GM12891 (cell line): ENCODE measurements at regions not wholly inside any gene's neighbourhood (a gene's known extent, or its start where the extent isn't known, plus 50 kb on each side); places are given as distances from the start of the nearest gene placed in this dataset.
"Not testable (repeated sequence)": the region's sequence is repeated elsewhere in the genome, so short reads cannot be mapped to it uniquely, and the experiment has no call there.

Experiments used
- DNase-seq: peaks from one replicate; pipeline ENCODE4 v3.0.0; 2011; ENCODE audit warnings: low spot score; ENCODE audit not compliant: insufficient read length
- FAIRE-seq: peaks from 2 replicates; lab custom pipeline; 2011; peaks lifted over from hg19 to GRCh38; lab: Jason Lieb, UNC
- PAX5 ChIP-seq: IDR thresholded peaks from 2 replicates; pipeline ENCODE4 v1.6.1; 2011; ENCODE audit warnings: low read length, moderate library complexity, mild to moderate bottlenecking; ENCODE audit not compliant: insufficient read depth, severe bottlenecking
- POLR2A ChIP-seq: IDR thresholded peaks from 2 replicates; pipeline ENCODE4 v1.6.1; 2011; ENCODE audit warnings: low read depth, low read length, control low read depth
- POLR2AphosphoS5 ChIP-seq: IDR thresholded peaks from 2 replicates; pipeline ENCODE4 v1.6.1; 2011; ENCODE audit warnings: low read depth, low read length, control low read depth
- POU2F2 ChIP-seq: IDR thresholded peaks from 2 replicates; pipeline ENCODE4 v1.6.1; 2011; ENCODE audit warnings: low read depth, mild to moderate bottlenecking, control low read depth, low read length, moderate library complexity
- SPI1 ChIP-seq: IDR thresholded peaks from 2 replicates; pipeline ENCODE4 v1.6.1; 2011; ENCODE audit warnings: low read depth, low read length, control low read depth
- TAF1 ChIP-seq: IDR thresholded peaks from 2 replicates; pipeline ENCODE4 v1.6.1; 2011; ENCODE audit warnings: low read depth, low read length, control low read depth

DNA sequence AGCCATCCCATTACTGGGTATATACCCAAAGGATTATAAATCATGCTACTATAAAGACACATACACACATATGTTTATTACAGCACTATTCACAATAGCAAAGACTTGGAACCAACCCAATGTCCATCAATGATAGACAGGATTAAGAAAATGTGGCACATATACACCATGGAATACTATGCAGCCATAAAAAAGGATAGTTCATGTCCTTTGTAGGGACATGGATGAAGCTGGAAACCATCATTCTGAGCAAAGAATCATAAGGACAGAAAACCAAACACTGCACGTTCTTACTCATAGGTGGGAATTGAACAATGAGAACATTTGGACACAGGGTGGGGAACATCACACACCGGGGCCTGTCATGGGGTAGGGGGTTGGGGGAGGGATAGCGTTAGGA is 60.3 kb upstream of the NMU start:
- DNase-seq, FAIRE-seq: not testable (repeated sequence)

DNA sequence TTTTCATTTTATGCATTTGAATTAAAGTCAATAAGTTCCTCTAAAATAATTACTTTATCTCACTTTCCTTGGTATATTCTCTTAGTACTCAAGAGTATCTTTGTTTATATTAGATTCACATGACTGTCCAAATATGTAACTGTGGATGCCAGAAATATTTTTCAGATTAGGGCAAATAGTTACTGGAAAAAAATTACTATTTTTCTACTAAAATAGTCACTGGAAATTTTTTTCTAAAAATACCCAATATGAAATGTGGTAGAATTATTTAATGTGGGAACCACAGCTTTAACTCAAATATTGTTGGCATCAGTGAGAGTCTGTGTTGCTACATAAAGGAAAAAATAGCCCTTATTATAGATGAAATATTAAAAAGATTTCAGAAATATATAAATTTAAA is 70.4 kb upstream of the NMU start:
- FAIRE-seq (no peak), DNase-seq (no peak)
- TF ChIP-seq POU2F2 (no peak), TAF1 (no peak)

DNA sequence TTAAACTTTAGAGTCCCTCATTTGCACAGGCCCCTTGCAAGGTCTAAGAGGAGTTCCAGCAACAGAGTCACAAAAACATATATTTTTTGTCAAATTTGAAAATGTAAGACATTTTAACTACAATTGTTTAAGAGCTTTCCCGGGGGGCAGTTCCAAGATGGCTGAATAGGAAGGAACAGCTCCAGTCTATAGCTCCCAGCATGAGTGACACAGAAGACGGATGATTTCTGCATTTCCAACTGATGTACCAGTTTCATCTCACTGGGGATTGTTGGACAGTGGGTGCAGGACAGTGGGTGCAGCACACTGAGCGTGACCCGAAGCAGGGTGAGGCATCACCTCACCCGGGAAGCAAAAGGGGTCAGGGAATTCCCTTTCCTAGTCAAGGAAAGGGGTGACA is 71.4 kb upstream of the NMU start:
- DNase-seq (no peak), FAIRE-seq (no peak)
- no peak for TF ChIP-seq POLR2A
- TF ChIP-seq TAF1, result no peak
- no peak for TF ChIP-seq SPI1
- no peak for TF ChIP-seq POLR2AphosphoS5
- no peak for TF ChIP-seq PAX5
- no peak for TF ChIP-seq POU2F2

DNA sequence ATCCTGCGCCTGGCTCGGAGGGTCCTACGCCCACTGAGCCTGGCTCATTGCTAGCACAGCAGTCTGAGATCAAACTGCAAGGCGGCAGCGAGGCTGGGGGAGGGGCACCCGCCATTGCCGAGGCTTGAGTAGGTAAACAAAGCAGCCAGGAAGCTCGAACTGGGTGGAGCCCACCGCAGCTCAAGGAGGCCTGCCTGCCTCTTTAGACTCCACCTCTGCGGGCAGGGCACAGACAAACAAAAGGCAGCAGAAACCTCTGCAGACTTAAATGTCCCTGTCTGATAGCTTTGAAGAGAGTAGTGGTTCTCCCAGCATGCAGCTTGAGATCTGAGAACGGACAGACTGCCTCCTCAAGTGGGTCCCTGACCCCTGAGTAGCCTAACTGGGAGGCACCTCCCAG is 71.9 kb upstream of the NMU start:
- FAIRE-seq, DNase-seq: not testable (repeated sequence)

DNA sequence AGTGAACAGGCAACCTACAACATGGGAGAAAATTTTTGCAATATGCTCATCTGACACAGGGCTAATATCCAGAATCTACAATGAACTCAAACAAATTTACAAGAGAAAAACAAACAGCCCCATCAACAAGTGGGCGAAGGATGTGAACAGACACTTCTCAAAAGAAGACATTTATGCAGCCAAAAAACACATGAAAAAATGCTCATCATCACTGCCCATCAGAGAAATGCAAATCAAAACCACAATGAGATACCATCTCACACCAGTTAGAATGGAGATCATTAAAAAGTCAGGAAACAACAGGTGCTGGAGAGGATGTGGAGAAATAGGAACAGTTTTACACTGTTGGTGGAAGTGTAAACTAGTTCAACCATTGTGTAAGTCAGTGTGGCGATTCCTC is 76.7 kb upstream of the NMU start:
- FAIRE-seq, DNase-seq: not testable (repeated sequence)

DNA sequence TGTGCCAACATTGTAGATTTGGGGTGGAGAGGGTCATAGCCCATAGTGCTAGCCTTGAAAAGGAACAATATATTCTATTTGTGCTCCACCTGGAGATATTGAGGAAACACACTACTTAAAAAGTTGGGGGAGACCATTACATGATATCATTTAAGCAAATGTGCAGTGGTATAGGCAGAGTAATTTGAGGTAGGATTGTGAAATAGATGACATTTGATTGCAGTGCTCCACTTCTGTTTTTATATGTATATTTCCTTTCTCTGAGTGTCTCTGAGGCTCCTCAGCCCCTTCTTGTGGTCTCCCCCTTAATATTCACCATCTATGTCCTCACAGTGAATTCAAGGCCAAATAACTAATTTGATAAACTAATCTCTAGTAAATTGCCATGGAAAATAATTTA is 85.6 kb upstream of the NMU start:
- TF ChIP-seq POLR2AphosphoS5 (no peak), PAX5 (no peak), SPI1 (no peak), TAF1 (no peak), POLR2A (no peak)
- DNase-seq (no peak), FAIRE-seq (no peak)

DNA sequence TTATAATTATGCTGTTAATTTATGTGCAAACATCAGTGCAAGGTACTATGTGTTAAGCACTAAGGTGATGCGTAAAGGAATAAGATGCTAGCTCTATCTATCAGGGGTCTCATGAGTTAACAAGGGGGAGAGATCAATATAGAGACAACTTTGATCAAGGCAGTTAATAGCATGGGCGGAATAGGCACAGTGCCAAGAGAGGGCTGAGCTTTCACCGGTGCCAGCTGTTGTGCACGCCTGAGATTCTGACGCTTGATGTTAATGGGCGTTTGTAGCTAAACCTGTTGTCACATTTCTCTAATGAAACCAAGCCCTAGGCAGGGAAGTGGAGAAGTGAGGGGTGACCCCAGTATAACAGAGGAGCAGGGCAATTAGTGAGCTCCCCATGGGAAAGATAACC is 86.0 kb upstream of the NMU start:
- TF ChIP-seq POLR2A (no peak), PAX5 (no peak), POLR2AphosphoS5 (no peak), TAF1 (no peak), SPI1 (no peak), POU2F2 (no peak)
- DNase-seq (no peak), FAIRE-seq (no peak)

DNA sequence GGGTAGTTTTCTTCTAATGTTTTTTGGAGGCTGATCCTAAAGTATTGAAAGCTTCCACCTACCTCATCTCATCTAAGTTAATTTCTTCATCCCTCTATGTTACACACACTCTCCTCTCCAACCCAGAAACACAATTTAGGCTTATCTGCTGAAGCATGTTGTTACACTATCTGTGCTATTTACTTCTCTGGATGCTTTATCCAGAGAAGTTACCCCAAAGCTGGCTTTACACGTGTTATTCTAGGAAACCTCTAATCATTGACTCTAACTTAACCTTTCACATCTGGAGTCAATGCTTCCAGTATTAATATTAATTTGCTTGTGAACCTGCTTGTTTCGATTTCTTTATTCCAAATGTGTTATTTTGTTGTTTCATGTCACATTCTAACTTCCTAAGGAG is 87.3 kb upstream of the NMU start:
- no peak for FAIRE-seq
- no peak for DNase-seq
- TF ChIP-seq POU2F2, result no peak

DNA sequence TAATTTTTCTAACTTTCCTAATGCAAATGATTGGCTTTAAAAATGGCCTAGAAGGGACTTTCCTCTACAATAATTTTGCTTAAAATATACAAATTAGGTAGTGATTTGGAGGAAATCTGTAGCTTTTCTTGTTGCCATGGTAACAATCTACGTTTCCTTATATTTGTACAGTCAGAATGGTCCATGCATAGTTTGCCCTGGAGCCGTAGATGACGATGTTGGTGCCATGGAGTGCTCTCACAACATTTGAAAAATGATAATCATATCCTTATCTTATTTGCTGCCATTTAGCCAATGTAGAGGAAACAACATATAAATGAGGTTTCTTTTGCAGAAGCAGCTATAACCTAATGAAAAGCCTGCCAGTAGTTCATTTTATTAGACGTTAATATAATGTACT is 89.0 kb upstream of the NMU start:
- DNase-seq (no peak), FAIRE-seq (no peak)
- TF ChIP-seq POU2F2, result no peak
- TF ChIP-seq PAX5, result no peak
- TF ChIP-seq POLR2AphosphoS5, result no peak
- TF ChIP-seq SPI1, result no peak
- TF ChIP-seq TAF1, result no peak
- TF ChIP-seq POLR2A, result no peak

DNA sequence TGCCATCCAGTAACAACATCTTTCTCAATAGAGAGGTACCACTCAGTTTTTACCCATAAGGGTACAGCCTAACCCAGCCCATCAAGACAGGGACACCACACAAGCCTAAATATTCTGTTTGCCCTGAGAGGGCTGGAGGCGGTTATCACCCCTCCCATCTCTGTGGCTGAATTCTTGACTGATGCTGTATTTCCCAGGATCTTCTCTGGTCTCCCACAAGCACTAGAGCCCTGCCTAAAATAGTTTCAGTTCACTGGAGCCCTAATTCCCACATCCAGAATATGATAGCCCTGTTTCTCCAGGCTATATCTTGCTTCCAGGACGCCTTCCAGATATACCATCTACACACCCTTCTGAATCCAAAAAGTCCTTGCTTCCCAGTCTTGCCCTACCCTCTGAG is 91.6 kb upstream of the NMU start:
- TF ChIP-seq PAX5, result no peak
- TF ChIP-seq SPI1, result no peak
- TF ChIP-seq POLR2AphosphoS5, result no peak
- TF ChIP-seq POLR2A, result no peak
- FAIRE-seq (no peak), DNase-seq (no peak)

DNA sequence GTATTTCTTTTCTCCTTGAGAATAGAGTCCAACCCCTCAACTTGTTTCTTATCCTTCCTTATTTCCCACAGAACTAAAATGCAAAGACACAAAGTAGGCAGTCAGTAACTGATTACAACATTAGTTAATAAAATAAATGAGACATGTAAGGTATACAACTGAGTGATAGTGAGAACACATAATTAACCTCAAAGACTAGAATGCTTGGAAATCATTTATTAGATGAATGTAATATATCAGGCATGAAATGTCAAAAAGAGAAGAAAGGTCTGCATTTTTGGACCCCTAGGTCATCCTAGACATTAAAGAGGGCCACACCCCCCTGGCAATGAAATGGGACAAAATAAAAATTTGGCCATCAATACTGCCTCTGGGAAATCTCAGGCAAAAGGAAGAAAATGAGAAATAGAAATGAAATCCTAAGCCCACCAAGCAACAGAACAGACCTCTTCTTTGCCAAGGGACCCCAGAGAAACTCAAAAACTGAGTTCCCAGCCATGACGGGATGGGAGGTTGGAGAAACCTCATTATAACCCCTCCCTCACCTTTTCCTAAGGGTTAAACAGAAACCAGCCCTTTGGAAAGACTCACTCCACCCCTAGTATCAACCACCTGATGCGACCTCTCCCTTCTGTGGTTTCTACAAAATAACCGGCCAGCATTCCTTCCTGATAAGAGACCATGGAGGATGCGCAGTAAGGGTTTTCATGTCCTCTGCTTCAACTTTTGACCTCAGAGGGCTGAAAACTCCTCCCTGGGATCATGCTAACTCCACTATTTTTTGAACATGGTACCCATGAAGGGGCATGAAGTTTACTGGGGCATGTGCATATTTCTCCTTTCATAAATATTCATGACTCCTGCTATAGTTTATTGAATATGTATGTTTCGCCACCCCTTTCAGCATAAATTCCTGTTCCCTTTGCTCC is 90.0 kb upstream of the EXOC1L start:
- FAIRE-seq (no peak), DNase-seq (no peak)
- TF ChIP-seq POLR2AphosphoS5, result no peak
- no peak for TF ChIP-seq PAX5
- TF ChIP-seq POU2F2, result no peak
- TF ChIP-seq TAF1, result no peak
- TF ChIP-seq POLR2A, result no peak
- TF ChIP-seq SPI1, result no peak

DNA sequence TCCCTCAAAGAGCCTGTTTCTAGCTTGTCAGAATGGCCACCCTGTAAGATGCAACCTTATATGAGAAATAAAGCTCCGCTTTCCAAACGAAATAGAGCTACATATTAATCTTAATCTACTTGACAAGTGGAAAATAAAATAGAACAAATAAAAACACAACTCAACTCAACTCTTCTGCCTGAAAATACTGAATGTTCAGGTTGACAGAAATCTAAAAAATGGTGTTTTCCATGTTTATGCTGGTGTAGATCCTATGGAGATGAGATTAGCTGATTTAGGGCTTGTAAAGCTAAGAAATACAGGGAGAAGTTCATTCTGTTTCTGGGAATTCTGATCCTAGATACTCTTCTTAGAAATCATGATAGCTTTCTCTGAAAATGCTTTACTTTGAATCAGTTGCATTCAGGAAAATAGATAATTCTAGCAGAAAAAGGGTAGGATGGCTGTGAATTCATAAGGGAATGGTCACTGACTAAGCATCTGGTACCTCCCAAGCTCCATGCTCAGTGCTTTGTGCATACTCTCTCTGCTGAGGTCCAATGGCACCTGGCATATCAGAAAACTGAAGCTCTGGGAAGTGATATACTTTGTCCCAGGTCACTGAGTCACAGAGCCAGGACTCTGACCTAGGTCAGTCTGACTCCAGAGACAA is 89.2 kb upstream of the EXOC1L start:
- TF ChIP-seq POLR2A (no peak), TAF1 (no peak), PAX5 (no peak), POLR2AphosphoS5 (no peak), POU2F2 (no peak), SPI1 (no peak)
- FAIRE-seq, result no peak
- DNase-seq, result no peak
